Naive thymus-derived CD4-positive, alpha-beta T cell (primary cell): ENCODE measurements at regions not wholly inside any gene's neighbourhood (a gene's known extent, or its start where the extent isn't known, plus 50 kb on each side); places are given as distances from the start of the nearest gene placed in this dataset.

ENCODE experiments used
- ATAC-seq: fragments of 150-1000 bp; cut with Tn5 transposase; 2 replicates; pipeline ENCODE4 v1.10.0; 2021; ENCODE audit warnings: mild to moderate bottlenecking, moderate library complexity
- CTCF ChIA-PET: fragments of 350-600 bp; sonication (Branson Sonifier 250); formaldehyde crosslinking; loops from one replicate; lab custom pipeline; 2021; ENCODE audit warnings: antibody characterized with exemption; lab: Charles Lee
- POLR2A ChIA-PET: fragments of 350-600 bp; sonication (Branson Sonifier 250); formaldehyde crosslinking; loops from one replicate; lab custom pipeline; 2021; ENCODE audit warnings: antibody characterized with exemption, inconsistent platforms; lab: Charles Lee
- DNase-seq, 9 donors: peaks; one replicate each; pipeline versions ENCODE4 v3.0.0 to v3.0.0-alpha.2; 2020 to 2022; ENCODE audit warnings: mixed read lengths in 1 of 9
- H3K27ac ChIP-seq: one replicate; pipeline ENCODE4 v1.7.0; 2013; ENCODE audit warnings: mild to moderate bottlenecking, low read depth, low read length, moderate library complexity
- H3K27me3 ChIP-seq, 2 donors: one replicate each; pipeline ENCODE4 v1.7.0; 2013; ENCODE audit warnings: low read length in 2 of 2, mild to moderate bottlenecking in 2 of 2, moderate library complexity in 2 of 2; ENCODE audit not compliant: control insufficient read depth in 2 of 2, insufficient read depth in 2 of 2
- H3K36me3 ChIP-seq, 3 experiments: 1 replicate in 2 of 3; 2 replicates in 1 of 3; pipeline ENCODE4 v1.7.0; 2013; ENCODE audit warnings: low read length in 3 of 3, mild to moderate bottlenecking in 3 of 3, moderate library complexity in 1 of 3; ENCODE audit not compliant: insufficient read depth in 3 of 3, control insufficient read depth in 2 of 3
- H3K4me1 ChIP-seq, 2 donors: one replicate each; pipeline ENCODE4 v1.7.0; 2013; ENCODE audit warnings: low read length in 2 of 2, mild to moderate bottlenecking in 2 of 2, moderate library complexity in 1 of 2; ENCODE audit not compliant: control insufficient read depth in 2 of 2, insufficient read depth in 2 of 2
- H3K4me3 ChIP-seq: 2 replicates; pipeline ENCODE4 v1.7.0; 2013; ENCODE audit warnings: mild to moderate bottlenecking, low read length
- H3K9me3 ChIP-seq, 3 experiments: 1 replicate in 2 of 3; 2 replicates in 1 of 3; pipeline ENCODE4 v1.7.0; 2013; ENCODE audit warnings: low read length in 3 of 3; ENCODE audit not compliant: control insufficient read depth in 2 of 3
- H3K27ac Mint-ChIP-seq, 9 donors: one replicate each; pipeline ENCODE4 v1.8.0; 2020 to 2022; ENCODE audit warnings: mixed read lengths in 9 of 9, mild to moderate bottlenecking in 8 of 9, moderate library complexity in 5 of 9, inconsistent platforms in 2 of 9
- H3K27me3 Mint-ChIP-seq, 5 donors: one replicate each; pipeline ENCODE4 v1.8.0; 2021 to 2022; ENCODE audit warnings: mixed read lengths in 5 of 5, mild to moderate bottlenecking in 1 of 5
- H3K36me3 Mint-ChIP-seq, 5 donors: one replicate each; pipeline ENCODE4 v1.8.0; 2020 to 2022; ENCODE audit warnings: mixed read lengths in 5 of 5, mild to moderate bottlenecking in 3 of 5, inconsistent platforms in 1 of 5
- H3K4me1 Mint-ChIP-seq, 7 donors: one replicate each; pipeline ENCODE4 v1.8.0; 2020 to 2022; ENCODE audit warnings: mixed read lengths in 7 of 7, mild to moderate bottlenecking in 3 of 7, inconsistent platforms in 1 of 7
- H3K4me3 Mint-ChIP-seq, 10 donors: one replicate each; pipeline ENCODE4 v1.8.0; 2020 to 2022; ENCODE audit warnings: mild to moderate bottlenecking in 10 of 10, mixed read lengths in 10 of 10, moderate library complexity in 6 of 10, inconsistent platforms in 2 of 10
- H3K9me3 Mint-ChIP-seq, 11 donors: one replicate each; pipeline ENCODE4 v1.8.0; 2020 to 2022; ENCODE audit warnings: mixed read lengths in 11 of 11, mild to moderate bottlenecking in 4 of 11, inconsistent platforms in 1 of 11, moderate library complexity in 1 of 11
- intact Hi-C, 2 donors: fragments of 100-400 bp; cut with micrococcal nuclease; formaldehyde crosslinking; loops; one replicate each; pipeline ENCODE4 v1.15.1; 2023

GRCh38 chr2:164439885-164440284 lies 181.4 kb downstream of the GRB14 start:
- H3K36me3 Mint-ChIP-seq: no peaks in the 10 kb centered on the region
- DNase-seq: no peak
- Histone ChIP-seq H3K4me3 (no peak overlapping the region), H3K27ac (no peak overlapping the region), H3K9me3 (no peaks in the 10 kb centered on the region), H3K36me3 (no peaks in the 10 kb centered on the region), H3K27me3 (no peaks in the 10 kb centered on the region), H3K4me1 (no peaks in the 10 kb centered on the region)
- intact Hi-C loops: no loop called here
- no peaks in the 10 kb centered on the region for H3K4me1 Mint-ChIP-seq
- H3K27me3 Mint-ChIP-seq: no peaks in the 10 kb centered on the region
- H3K9me3 Mint-ChIP-seq: peaks cover 0 to 1% (median 0%) of the 10 kb centered on the region in 11 donors
- CTCF ChIA-PET: no interaction called here
- POLR2A ChIA-PET: no interaction called here
- ATAC-seq: no peak
- H3K4me3 Mint-ChIP-seq: no peak overlapping the region
- no peak overlapping the region for H3K27ac Mint-ChIP-seq

DNA sequence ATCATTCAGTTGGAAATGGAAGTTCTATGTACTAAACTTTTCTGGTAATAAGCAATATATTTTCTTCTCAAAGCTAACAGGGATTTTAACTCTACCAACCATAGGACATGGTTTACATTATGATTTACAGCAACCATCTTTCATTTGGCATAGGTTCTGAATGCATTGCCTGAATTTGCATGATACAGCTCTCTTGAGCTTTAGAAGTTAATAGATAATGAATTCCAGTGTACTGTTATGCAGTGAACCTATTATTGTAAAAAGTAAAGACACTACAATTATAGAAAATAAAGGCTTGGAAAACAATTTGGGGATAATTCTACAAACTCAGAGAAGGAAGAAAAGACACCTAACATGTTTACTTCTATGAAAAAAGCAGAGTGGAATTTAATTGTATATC lies 182.0 kb downstream of the GRB14 start:
- ATAC-seq: no peak
- H3K27me3 Mint-ChIP-seq: no peaks in the 10 kb centered on the region
- H3K27ac Mint-ChIP-seq: no peak overlapping the region
- H3K4me1 ChIP-seq: no peaks in the 10 kb centered on the region
- no peaks in the 10 kb centered on the region for H3K9me3 ChIP-seq
- H3K36me3 Mint-ChIP-seq: no peaks in the 10 kb centered on the region
- H3K4me1 Mint-ChIP-seq: no peaks in the 10 kb centered on the region
- no peaks in the 10 kb centered on the region for H3K36me3 ChIP-seq
- H3K4me3 Mint-ChIP-seq: no peak overlapping the region
- CTCF ChIA-PET: no interaction called here
- intact Hi-C loops: no loop called here
- peaks cover 0 to 1% (median 0%) of the 10 kb centered on the region in 11 donors for H3K9me3 Mint-ChIP-seq
- H3K27ac ChIP-seq: no peak overlapping the region
- H3K4me3 ChIP-seq: no peak overlapping the region
- no peak for DNase-seq
- POLR2A ChIA-PET: no interaction called here
- no peaks in the 10 kb centered on the region for H3K27me3 ChIP-seq

GRCh38 chr2:164438490-164439205 lies 182.6 kb downstream of the GRB14 start:
- ChIA-PET CTCF (no interaction called here), POLR2A (no interaction called here)
- intact Hi-C loops: no loop called here
- H3K4me1 ChIP-seq: no peaks in the 10 kb centered on the region
- H3K9me3 ChIP-seq: no peaks in the 10 kb centered on the region
- no peak overlapping the region for H3K27ac ChIP-seq
- no peaks in the 10 kb centered on the region for H3K27me3 Mint-ChIP-seq
- no peaks in the 10 kb centered on the region for H3K27me3 ChIP-seq
- H3K4me1 Mint-ChIP-seq: no peaks in the 10 kb centered on the region
- no peaks in the 10 kb centered on the region for H3K36me3 ChIP-seq
- peaks cover 0 to 1% (median 0%) of the 10 kb centered on the region in 11 donors for H3K9me3 Mint-ChIP-seq
- H3K36me3 Mint-ChIP-seq: no peaks in the 10 kb centered on the region
- H3K27ac Mint-ChIP-seq: no peak overlapping the region
- no peak overlapping the region for H3K4me3 ChIP-seq
- H3K4me3 Mint-ChIP-seq: no peak overlapping the region
- ATAC-seq (no peak), DNase-seq (no peak)

DNA sequence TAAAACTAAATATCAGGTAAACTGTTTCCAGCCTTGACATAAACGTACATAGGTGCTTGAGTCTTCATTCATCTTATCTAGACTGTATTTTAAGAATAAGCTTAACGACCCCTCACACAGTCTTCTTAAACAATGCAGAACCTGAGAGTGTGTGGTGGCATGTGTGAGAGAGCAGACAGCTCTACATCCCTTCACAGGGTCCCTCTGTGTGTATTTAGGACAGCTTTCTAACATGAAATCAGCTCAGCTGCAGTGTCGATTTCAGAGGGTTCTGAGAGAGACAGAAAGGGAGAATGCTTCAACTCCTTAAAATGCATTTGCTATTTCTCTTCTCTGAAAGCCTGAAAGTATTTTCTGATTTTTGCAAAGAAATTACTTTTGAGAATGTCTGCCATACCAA lies 185.2 kb downstream of the GRB14 start:
- H3K36me3 Mint-ChIP-seq: no peaks in the 10 kb centered on the region
- no peak for DNase-seq
- Histone ChIP-seq H3K4me3 (no peak overlapping the region), H3K27me3 (no peaks in the 10 kb centered on the region), H3K36me3 (no peaks in the 10 kb centered on the region), H3K27ac (no peak overlapping the region), H3K4me1 (no peaks in the 10 kb centered on the region), H3K9me3 (no peaks in the 10 kb centered on the region)
- intact Hi-C loops: no loop called here
- H3K27me3 Mint-ChIP-seq: no peaks in the 10 kb centered on the region
- no peaks in the 10 kb centered on the region for H3K4me1 Mint-ChIP-seq
- ChIA-PET CTCF (no interaction called here), POLR2A (no interaction called here)
- H3K4me3 Mint-ChIP-seq: no peak overlapping the region
- H3K27ac Mint-ChIP-seq: no peak overlapping the region
- ATAC-seq: no peak
- H3K9me3 Mint-ChIP-seq: peaks cover 0 to 1% (median 0%) of the 10 kb centered on the region in 11 donors

GRCh38 chr2:164430166-164430783 lies 191.0 kb downstream of the GRB14 start:
- Histone ChIP-seq H3K4me1 (no peaks in the 10 kb centered on the region), H3K9me3 (no peaks in the 10 kb centered on the region), H3K27me3 (no peaks in the 10 kb centered on the region), H3K27ac (no peak overlapping the region), H3K36me3 (no peaks in the 10 kb centered on the region), H3K4me3 (no peak overlapping the region)
- peaks cover 0 to 5% (median 0%) of the 10 kb centered on the region in 11 donors for H3K9me3 Mint-ChIP-seq
- DNase-seq: no peak
- no peaks in the 10 kb centered on the region for H3K4me1 Mint-ChIP-seq
- POLR2A ChIA-PET: no interaction called here
- H3K27ac Mint-ChIP-seq: no peak overlapping the region
- intact Hi-C loops: no loop called here
- no peak overlapping the region for H3K4me3 Mint-ChIP-seq
- CTCF ChIA-PET: no interaction called here
- H3K36me3 Mint-ChIP-seq: no peaks in the 10 kb centered on the region
- no peaks in the 10 kb centered on the region for H3K27me3 Mint-ChIP-seq
- no peak for ATAC-seq

GRCh38 chr2:164429354-164429753 lies 191.9 kb downstream of the GRB14 start:
- H3K27ac ChIP-seq: no peak overlapping the region
- Mint-ChIP-seq H3K27ac (no peak overlapping the region), H3K4me1 (no peaks in the 10 kb centered on the region), H3K27me3 (no peaks in the 10 kb centered on the region), H3K36me3 (no peaks in the 10 kb centered on the region), H3K9me3 (peaks cover 0 to 8% (median 0%) of the 10 kb centered on the region in 11 donors), H3K4me3 (no peak overlapping the region)
- intact Hi-C loops: no loop called here
- no peaks in the 10 kb centered on the region for H3K27me3 ChIP-seq
- no peak overlapping the region for H3K4me3 ChIP-seq
- ChIA-PET POLR2A (no interaction called here), CTCF (no interaction called here)
- H3K36me3 ChIP-seq: no peaks in the 10 kb centered on the region
- ATAC-seq (no peak), DNase-seq (no peak)
- no peaks in the 10 kb centered on the region for H3K4me1 ChIP-seq
- no peaks in the 10 kb centered on the region for H3K9me3 ChIP-seq

GRCh38 chr2:164427111-164427510 lies 194.2 kb downstream of the GRB14 start:
- CTCF ChIA-PET: no interaction called here
- no peak overlapping the region for H3K27ac Mint-ChIP-seq

More at GRCh38 chr2:164427111-164427510, 194.2 kb downstream of the GRB14 start:
- Mint-ChIP-seq H3K9me3 (peaks cover 0 to 8% (median 0%) of the 10 kb centered on the region in 11 donors), H3K27me3 (no peaks in the 10 kb centered on the region), H3K4me1 (no peaks in the 10 kb centered on the region), H3K4me3 (no peak overlapping the region), H3K36me3 (no peaks in the 10 kb centered on the region)
- Histone ChIP-seq H3K27ac (no peak overlapping the region), H3K4me1 (no peaks in the 10 kb centered on the region), H3K36me3 (no peaks in the 10 kb centered on the region), H3K4me3 (no peak overlapping the region), H3K27me3 (no peaks in the 10 kb centered on the region), H3K9me3 (no peaks in the 10 kb centered on the region)
- DNase-seq (no peak), ATAC-seq (no peak)
- intact Hi-C loops: no loop called here
- POLR2A ChIA-PET: no interaction called here
